Activated B cell treated with CpG ODN at 0.5 μM for 24 hours (primary cell): ENCODE measurements at regions not wholly inside any gene's neighbourhood (a gene's known extent, or its start where the extent isn't known, plus 50 kb on each side); places are given as distances from the start of the nearest gene placed in this dataset.

Experiments used
- ATAC-seq: fragments of 200-7000 bp; cut with Tn5 transposase; one replicate; pipeline ENCODE4 v1.10.0; 2021; ENCODE audit warnings: low read depth, mild to moderate bottlenecking, moderate library complexity
- CTCF ChIA-PET: fragments of 350-600 bp; sonication (Branson Sonifier 250); formaldehyde crosslinking; loops from one replicate; lab custom pipeline; 2021; ENCODE audit warnings: antibody characterized with exemption; lab: Charles Lee
- POLR2A ChIA-PET: fragments of 350-600 bp; sonication (Branson Sonifier 250); formaldehyde crosslinking; loops from one replicate; lab custom pipeline; 2021; ENCODE audit warnings: antibody characterized with exemption; lab: Charles Lee
- DNase-seq: peaks from one replicate; pipeline ENCODE4 v3.0.0; 2022
- H3K27ac Mint-ChIP-seq: one replicate; pipeline ENCODE4 v1.8.0; 2020; ENCODE audit warnings: mixed read lengths
- H3K27me3 Mint-ChIP-seq: one replicate; pipeline ENCODE4 v1.8.0; 2021; ENCODE audit warnings: mixed read lengths
- H3K36me3 Mint-ChIP-seq: one replicate; pipeline ENCODE4 v1.8.0; 2021; ENCODE audit warnings: low read depth, mixed read lengths
- H3K4me1 Mint-ChIP-seq: one replicate; pipeline ENCODE4 v1.8.0; 2021; ENCODE audit warnings: mixed read lengths
- H3K4me3 Mint-ChIP-seq: one replicate; pipeline ENCODE4 v1.8.0; 2020; ENCODE audit warnings: mild to moderate bottlenecking, mixed read lengths
- H3K9me3 Mint-ChIP-seq: one replicate; pipeline ENCODE4 v1.8.0; 2020; ENCODE audit warnings: mixed read lengths
- intact Hi-C: fragments of 100-400 bp; cut with micrococcal nuclease; formaldehyde crosslinking; loops from one replicate; pipeline ENCODE4 v1.15.1; 2024
- TF ChIP-seq, protein P1 (sequence below): fragments of 200-600 bp; IDR thresholded peaks from one replicate; pipeline ENCODE4 v1.8.0; 2022; ENCODE audit warnings: antibody characterized with exemption, mild to moderate bottlenecking

DNA sequence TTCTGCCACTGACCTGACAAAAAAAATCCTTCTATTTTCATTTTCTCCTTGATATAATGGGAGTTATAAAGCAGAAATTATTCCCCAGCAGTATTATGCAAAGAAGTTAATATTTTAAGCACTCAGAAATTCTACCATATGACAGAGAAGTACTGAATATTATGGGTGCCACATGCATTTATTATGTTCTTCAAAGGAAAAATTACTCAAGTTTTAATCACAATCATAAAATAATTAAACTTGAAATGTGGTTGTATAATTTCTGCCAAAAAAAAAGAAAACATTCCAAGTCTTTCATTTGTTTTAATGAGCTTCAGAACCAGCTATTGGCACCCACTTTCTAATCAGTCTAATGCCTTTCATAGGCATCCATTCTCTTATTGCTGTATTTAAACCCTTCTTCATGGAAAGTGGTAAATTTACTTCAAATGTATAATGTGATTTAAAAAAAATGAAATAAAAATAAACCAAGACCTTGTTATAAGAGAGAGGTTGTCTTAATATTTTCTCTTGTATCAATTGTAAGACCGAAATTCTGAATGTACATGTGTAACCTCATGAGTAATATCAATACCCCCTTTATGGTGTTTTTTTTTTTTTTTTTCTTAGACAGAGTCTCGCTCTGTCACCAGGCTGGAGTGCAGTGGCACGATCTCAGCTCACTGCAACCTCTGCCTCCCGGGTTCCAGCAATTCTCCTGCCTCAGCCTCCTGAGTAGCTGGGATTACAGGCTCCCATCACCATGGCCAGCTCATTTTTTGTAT lies 302.3 kb downstream of the IRS1 start:
- no peak overlapping the region for H3K4me3 Mint-ChIP-seq
- no peak for DNase-seq
- H3K36me3 Mint-ChIP-seq: no peaks in the 10 kb centered on the region
- ATAC-seq: no peak
- intact Hi-C loops: no loop called here
- peaks cover 3% of the 10 kb centered on the region for H3K9me3 Mint-ChIP-seq
- no peak overlapping the region for H3K27ac Mint-ChIP-seq
- TF ChIP-seq, protein P1, sequence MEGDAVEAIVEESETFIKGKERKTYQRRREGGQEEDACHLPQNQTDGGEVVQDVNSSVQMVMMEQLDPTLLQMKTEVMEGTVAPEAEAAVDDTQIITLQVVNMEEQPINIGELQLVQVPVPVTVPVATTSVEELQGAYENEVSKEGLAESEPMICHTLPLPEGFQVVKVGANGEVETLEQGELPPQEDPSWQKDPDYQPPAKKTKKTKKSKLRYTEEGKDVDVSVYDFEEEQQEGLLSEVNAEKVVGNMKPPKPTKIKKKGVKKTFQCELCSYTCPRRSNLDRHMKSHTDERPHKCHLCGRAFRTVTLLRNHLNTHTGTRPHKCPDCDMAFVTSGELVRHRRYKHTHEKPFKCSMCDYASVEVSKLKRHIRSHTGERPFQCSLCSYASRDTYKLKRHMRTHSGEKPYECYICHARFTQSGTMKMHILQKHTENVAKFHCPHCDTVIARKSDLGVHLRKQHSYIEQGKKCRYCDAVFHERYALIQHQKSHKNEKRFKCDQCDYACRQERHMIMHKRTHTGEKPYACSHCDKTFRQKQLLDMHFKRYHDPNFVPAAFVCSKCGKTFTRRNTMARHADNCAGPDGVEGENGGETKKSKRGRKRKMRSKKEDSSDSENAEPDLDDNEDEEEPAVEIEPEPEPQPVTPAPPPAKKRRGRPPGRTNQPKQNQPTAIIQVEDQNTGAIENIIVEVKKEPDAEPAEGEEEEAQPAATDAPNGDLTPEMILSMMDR: no peak
- ChIA-PET CTCF (no interaction called here), POLR2A (no interaction called here)
- no peaks in the 10 kb centered on the region for H3K4me1 Mint-ChIP-seq
- peaks cover 11% of the 10 kb centered on the region for H3K27me3 Mint-ChIP-seq

- TF ChIP-seq, protein P1: no peak
- Mint-ChIP-seq H3K36me3 (no peaks in the 10 kb centered on the region), H3K27ac (no peak overlapping the region), H3K9me3 (no peaks in the 10 kb centered on the region), H3K27me3 (peaks cover 9% of the 10 kb centered on the region), H3K4me1 (no peaks in the 10 kb centered on the region), H3K4me3 (no peak overlapping the region)
- intact Hi-C loops: no loop called here
- DNase-seq (no peak), ATAC-seq (no peak)
- ChIA-PET POLR2A (no interaction called here), CTCF (no interaction called here)
Measured at GRCh38 chr2:226496273-226496550, 303.4 kb downstream of the IRS1 start.

DNA sequence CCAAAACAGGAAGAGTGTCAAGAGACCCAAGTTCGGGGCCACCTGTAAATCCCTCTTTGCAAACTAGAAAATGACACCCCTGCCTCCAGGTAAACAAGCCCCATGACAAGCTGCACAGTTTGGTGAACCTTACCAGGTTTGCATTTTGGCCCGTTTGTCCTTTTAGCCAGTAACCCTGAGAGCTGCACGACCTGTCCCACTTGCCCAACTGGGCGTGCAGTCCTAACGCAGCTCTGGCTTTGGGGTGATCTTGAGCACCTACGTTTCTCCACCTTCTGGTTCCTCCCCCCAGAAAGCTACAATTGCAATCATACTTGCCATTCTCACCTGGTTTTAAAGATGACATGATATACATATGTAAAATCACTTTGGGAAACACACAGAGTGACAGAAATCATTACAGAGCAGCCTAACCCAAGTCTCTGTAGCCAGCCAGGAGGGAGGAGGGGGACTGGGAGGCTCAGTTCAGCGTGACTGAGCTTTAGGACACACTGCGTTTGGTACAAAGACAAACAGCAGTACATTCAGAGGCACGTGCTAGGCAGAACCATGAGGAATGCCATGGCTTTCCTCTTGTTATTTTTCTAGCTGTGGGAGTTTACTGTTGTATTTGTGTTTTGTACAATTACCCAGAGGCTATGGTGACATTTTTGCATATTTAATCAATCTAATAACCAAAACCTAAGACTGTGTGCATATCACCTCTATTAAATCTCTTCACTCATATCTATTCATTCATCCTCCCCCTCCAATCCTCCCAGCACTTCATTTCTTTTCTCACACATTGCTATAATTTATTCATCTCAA lies 304.0 kb downstream of the IRS1 start:
- H3K9me3 Mint-ChIP-seq: no peaks in the 10 kb centered on the region
- ATAC-seq (no peak), DNase-seq (no peak)
- H3K27me3 Mint-ChIP-seq: peaks cover 8% of the 10 kb centered on the region
- intact Hi-C loops: no loop called here
- CTCF ChIA-PET: interaction anchor here (1.3 kb wide), 1 partner anchor 19 kb away, joined by 3 read pairs; no protein-coding TSS in a partner anchor
- no peaks in the 10 kb centered on the region for H3K4me1 Mint-ChIP-seq
- H3K4me3 Mint-ChIP-seq: no peak overlapping the region
- H3K27ac Mint-ChIP-seq: no peak overlapping the region
- TF ChIP-seq, protein P1: no peak
- no peaks in the 10 kb centered on the region for H3K36me3 Mint-ChIP-seq
- POLR2A ChIA-PET: no interaction called here

DNA sequence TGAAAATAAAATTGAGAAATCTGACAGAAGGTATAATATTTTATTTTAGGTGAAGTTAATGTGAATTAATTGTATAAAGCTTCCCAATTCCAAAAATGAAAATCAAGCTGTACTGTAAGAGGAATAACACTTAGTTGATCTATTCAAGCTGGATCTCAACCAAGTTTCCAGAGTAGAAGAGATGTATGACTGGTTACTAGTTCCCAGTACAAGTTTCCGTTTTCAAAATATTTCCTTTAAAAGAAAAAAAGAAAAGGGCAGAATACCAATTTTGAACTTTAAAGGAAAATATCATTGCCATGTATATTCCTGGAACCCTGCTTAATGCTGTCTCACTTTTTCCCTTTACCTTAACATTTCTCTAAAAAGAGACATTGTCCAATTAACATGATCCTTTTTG lies 308.5 kb downstream of the IRS1 start:
- Mint-ChIP-seq H3K9me3 (no peaks in the 10 kb centered on the region), H3K4me1 (no peaks in the 10 kb centered on the region), H3K27ac (no peak overlapping the region), H3K36me3 (no peaks in the 10 kb centered on the region), H3K27me3 (no peaks in the 10 kb centered on the region), H3K4me3 (no peak overlapping the region)
- TF ChIP-seq, protein P1: no peak
- intact Hi-C loops: no loop called here
- POLR2A ChIA-PET: no interaction called here
- no peak for ATAC-seq
- CTCF ChIA-PET: no interaction called here
- no peak for DNase-seq

DNA sequence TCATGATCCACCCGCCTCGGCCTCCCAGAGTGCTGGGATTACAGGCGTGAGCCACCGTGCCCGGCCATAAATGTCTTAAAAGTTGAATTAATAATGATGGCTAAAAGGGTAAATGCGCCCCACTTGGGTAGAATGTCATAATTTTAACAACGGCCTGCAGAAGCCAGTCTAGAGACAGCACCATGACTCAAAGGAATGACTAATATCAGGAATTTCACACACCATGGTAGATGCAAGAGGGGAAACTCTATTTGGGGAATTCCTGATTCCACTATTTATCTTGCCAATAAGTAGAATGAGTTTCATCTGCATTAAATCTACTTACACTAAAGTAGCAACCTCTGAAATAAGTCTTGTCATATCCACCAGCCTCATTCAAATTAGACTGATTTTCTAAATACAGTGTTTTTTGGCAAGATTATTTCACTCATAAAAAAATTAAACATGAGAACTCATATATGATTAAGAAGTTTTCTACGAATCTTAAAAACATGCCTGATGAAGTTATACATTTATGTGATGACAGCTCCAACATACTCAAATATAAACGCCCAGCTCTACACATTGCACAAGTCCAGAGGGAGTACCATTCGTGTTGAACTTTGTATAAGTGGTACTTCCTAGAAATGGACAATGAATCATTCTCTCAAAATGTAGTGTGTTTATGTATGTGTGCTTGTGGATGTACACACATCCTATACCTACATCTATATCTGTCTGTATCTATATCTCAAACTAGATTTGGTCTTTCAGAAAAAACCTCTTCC lies 309.7 kb downstream of the IRS1 start:
- Mint-ChIP-seq H3K27me3 (no peaks in the 10 kb centered on the region), H3K4me1 (no peaks in the 10 kb centered on the region), H3K27ac (no peak overlapping the region), H3K9me3 (no peaks in the 10 kb centered on the region), H3K36me3 (no peaks in the 10 kb centered on the region), H3K4me3 (no peak overlapping the region)
- DNase-seq (no peak), ATAC-seq (no peak)
- TF ChIP-seq, protein P1: no peak
- ChIA-PET CTCF (no interaction called here), POLR2A (no interaction called here)
- intact Hi-C loops: no loop called here
